GM12878 (cell line): ENCODE measurements at regions not wholly inside any gene's neighbourhood (a gene's known extent, or its start where the extent isn't known, plus 50 kb on each side); places are given as distances from the start of the nearest gene placed in this dataset.

ENCODE experiments used
- ATAC-seq: fragments of 200-7000 bp; cut with Tn5 transposase; 3 replicates; pipeline ENCODE4 v1.9.1; 2020; ENCODE audit warnings: mild to moderate bottlenecking, moderate library complexity
- BruUV-seq: library from RNA; stranded (reverse); fragments of 400-500 nt; replicated peaks from 2 replicates; lab custom pipeline; 2021; lab: Mats Ljungman, UMichigan
- CTCF ChIA-PET: fragments of 300-600 bp; sonication (Branson Sonifier 250); formaldehyde crosslinking; extraction: SDS; loops from one replicate; lab custom pipeline; 2021; ENCODE audit warnings: inconsistent platforms; lab: Yijun Ruan, JAX
- POLR2A ChIA-PET: fragments of 350-600 bp; formaldehyde crosslinking; extraction: SDS; loops from one replicate; lab custom pipeline; 2021; ENCODE audit warnings: inconsistent platforms; lab: Charles Lee
- RAD21 ChIA-PET: fragments of 300-600 bp; sonication (Branson Sonifier 250); formaldehyde crosslinking; loops from one replicate; lab custom pipeline; 2023; ENCODE audit warnings: antibody characterized with exemption; ENCODE audit not compliant: unreplicated experiment; lab: Charles Lee
- SMC1A ChIA-PET: fragments of 300-600 bp; sonication (Branson Sonifier 250); formaldehyde crosslinking; loops from one replicate; lab custom pipeline; 2023; ENCODE audit not compliant: unreplicated experiment, uncharacterized antibody; lab: Charles Lee
- DNase-seq: peaks from one replicate; pipeline ENCODE4 v3.0.0-alpha.2; 2011; ENCODE audit warnings: low read depth, low spot score
- FAIRE-seq: peaks from 3 replicates; lab custom pipeline; 2011; peaks lifted over from hg19 to GRCh38; lab: Jason Lieb, UNC
- H2AFZ ChIP-seq: 2 replicates; pipeline ENCODE4 v1.6.0; 2011; ENCODE audit warnings: low read depth, low read length, control low read depth; ENCODE audit not compliant: control insufficient read depth
- H3K27ac ChIP-seq: 2 replicates; pipeline ENCODE4 v1.5.1; 2011; ENCODE audit warnings: control low read depth; ENCODE audit not compliant: control insufficient read depth, insufficient read depth
- H3K27me3 ChIP-seq, 2 experiments: replicated peaks in 1 of 2; 2 replicates each; pipeline versions ENCODE4 v1.6.0 to v1.6.1; 2011; ENCODE audit warnings: low read length in 1 of 2; ENCODE audit not compliant: control insufficient read depth in 2 of 2, insufficient read depth in 2 of 2
- H3K36me3 ChIP-seq, 2 experiments: 2 replicates each; pipeline ENCODE4 v1.5.1; 2011; ENCODE audit warnings: low read length in 1 of 2; ENCODE audit not compliant: control insufficient read depth in 2 of 2, insufficient read depth in 2 of 2
- H3K4me1 ChIP-seq: 2 replicates; pipeline ENCODE4 v1.6.1; 2011; ENCODE audit warnings: mild to moderate bottlenecking, low read length, moderate library complexity, mixed read lengths; ENCODE audit not compliant: control insufficient read depth, insufficient read depth
- H3K4me2 ChIP-seq: 2 replicates; pipeline ENCODE4 v1.6.0; 2011; ENCODE audit warnings: control low read depth; ENCODE audit not compliant: control insufficient read depth, insufficient read depth
- H3K4me3 ChIP-seq: fragments of 200-600 bp; sonication (generic); 2 replicates; pipeline ENCODE4 v1.5.1; 2016
- H3K79me2 ChIP-seq: 2 replicates; pipeline ENCODE4 v1.6.0; 2011; ENCODE audit warnings: low read length; ENCODE audit not compliant: control insufficient read depth, insufficient read depth
- H3K9ac ChIP-seq: 2 replicates; pipeline ENCODE4 v1.8.0; 2011; ENCODE audit warnings: low read length, control low read depth, mixed read lengths; ENCODE audit not compliant: control insufficient read depth, insufficient read depth
- H3K9me3 ChIP-seq: replicated peaks from 3 replicates; pipeline ENCODE4 v1.5.1; 2011; ENCODE audit warnings: mild to moderate bottlenecking, low read length; ENCODE audit not compliant: control insufficient read depth, insufficient read depth
- H4K20me1 ChIP-seq: 2 replicates; pipeline ENCODE4 v1.6.0; 2011; ENCODE audit not compliant: control insufficient read depth, insufficient read depth
- BACH1 ChIP-seq: fragments of 450-650 bp; IDR thresholded peaks from 2 replicates; pipeline ENCODE4 v1.6.1; 2017; ENCODE audit warnings: mild to moderate bottlenecking, borderline replicate concordance
- BRCA1 ChIP-seq: IDR thresholded peaks from 2 replicates; pipeline ENCODE4 v1.6.1; 2011; ENCODE audit warnings: low read depth, low read length, improper control_type of control experiment
- CBFB ChIP-seq: IDR thresholded peaks from 2 replicates; pipeline ENCODE4 v1.6.1; 2016; ENCODE audit warnings: antibody characterized with exemption, low read depth
- CBX5 ChIP-seq: sonication (generic); IDR thresholded peaks from 2 replicates; pipeline ENCODE4 v1.6.1; 2016; ENCODE audit warnings: low read depth, moderate library complexity, mild to moderate bottlenecking, inconsistent platforms
- CHD1 ChIP-seq: IDR thresholded peaks from 2 replicates; pipeline ENCODE4 v1.6.1; 2012; ENCODE audit warnings: low read depth, low read length, improper control_type of control experiment
- HCFC1 ChIP-seq: fragments of 150-350 bp; IDR thresholded peaks from 2 replicates; pipeline ENCODE4 v1.6.1; 2014; ENCODE audit warnings: low read length
- HDAC6 ChIP-seq: fragments of 200-600 bp; sonication (generic); IDR thresholded peaks from one replicate; pipeline ENCODE4 v1.8.0; 2017; ENCODE audit warnings: antibody characterized with exemption; ENCODE audit not compliant: unreplicated experiment
- HDGF ChIP-seq: fragments of 450-650 bp; IDR thresholded peaks from 2 replicates; pipeline ENCODE4 v1.6.1; 2016; ENCODE audit warnings: antibody characterized with exemption
- MTA3 ChIP-seq: IDR thresholded peaks from 2 replicates; pipeline ENCODE4 v1.6.1; 2012; ENCODE audit warnings: low read length, inconsistent platforms, borderline replicate concordance
- NR2C2 ChIP-seq: IDR thresholded peaks from 2 replicates; pipeline ENCODE4 v1.6.1; 2011; ENCODE audit warnings: borderline replicate concordance, low read depth; ENCODE audit not compliant: control insufficient read depth, insufficient read length
- POLR2AphosphoS5 ChIP-seq: IDR thresholded peaks from 2 replicates; pipeline ENCODE4 v1.6.1; 2011; ENCODE audit warnings: mild to moderate bottlenecking, low read length, inconsistent platforms
- POU2F2 ChIP-seq: IDR thresholded peaks from 3 replicates; pipeline ENCODE4 v1.6.1; 2011; ENCODE audit warnings: low read depth, mild to moderate bottlenecking, low read length, borderline replicate concordance
- SIN3A ChIP-seq: IDR thresholded peaks from 2 replicates; pipeline ENCODE4 v1.6.1; 2012; ENCODE audit warnings: low read depth, low read length, improper control_type of control experiment
- SKIL ChIP-seq: fragments of 450-650 bp; IDR thresholded peaks from 2 replicates; pipeline ENCODE4 v1.6.1; 2017; ENCODE audit warnings: mild to moderate bottlenecking, low read depth, inconsistent platforms; ENCODE audit not compliant: poor library complexity, severe bottlenecking
- SPI1 ChIP-seq: IDR thresholded peaks from 2 replicates; pipeline ENCODE4 v1.6.1; 2011; ENCODE audit warnings: low read depth, mild to moderate bottlenecking, low read length, moderate library complexity, borderline replicate concordance; ENCODE audit not compliant: insufficient read depth
- SREBF2 ChIP-seq: IDR thresholded peaks from 2 replicates; pipeline ENCODE4 v1.6.1; 2012; ENCODE audit warnings: mild to moderate bottlenecking, low read length
- TARDBP ChIP-seq: IDR thresholded peaks from 2 replicates; pipeline ENCODE4 v1.6.1; 2016; ENCODE audit warnings: borderline replicate concordance
- WRNIP1 ChIP-seq: IDR thresholded peaks from 2 replicates; pipeline ENCODE4 v1.6.1; 2011; ENCODE audit warnings: low read depth, low read length, improper control_type of control experiment, borderline replicate concordance
- WGBS: methylation state at CpG from one replicate; pipeline ENCODE4 v1.1.6; 2016; ENCODE audit warnings: low lambda C conversion rate; ENCODE audit not compliant: insufficient replicate concordance, insufficient coverage; ENCODE audit errors: missing lambda C conversion rate; 5-methylcytosine and 5-hydroxymethylcytosine counted together
- in situ Hi-C: fragments of 300-500 bp; cut with MboI; formaldehyde crosslinking; loops from 9 replicates; pipeline ENCODE4 v1.14.3; 2018; ENCODE audit warnings: mixed read lengths
- intact Hi-C: fragments of 100-400 bp; cut with micrococcal nuclease; formaldehyde crosslinking; loops from one replicate; pipeline ENCODE4 v1.14.2; 2022; ENCODE audit not compliant: unreplicated experiment

- Histone ChIP-seq H2AFZ (no peak overlapping the region), H3K4me3 (no peak overlapping the region), H3K79me2 (no peaks in the 10 kb centered on the region), H3K4me1 (no peaks in the 10 kb centered on the region), H3K27ac (no peak overlapping the region)
- BruUV-seq: no TSS peak
- WGBS: 46% methylated on average over 3 of the region's 3 CpGs
- RAD21 ChIA-PET: no interaction called here
- POLR2A ChIA-PET: no interaction called here
- in situ Hi-C loops: no loop called here
- SMC1A ChIA-PET: interaction anchor here (1.0 kb wide), 1 partner anchor 12 kb away, joined by 3 read pairs; no protein-coding TSS in a partner anchor
- FAIRE-seq (no peak), DNase-seq (no peak), ATAC-seq (no peak)
- no peak for TF ChIP-seq HCFC1
- TF ChIP-seq, all 136 proteins: peak for 0
- no peaks in the 10 kb centered on the region for H3K36me3 ChIP-seq
- CTCF ChIA-PET: no interaction called here
- no peak overlapping the region for H3K4me2 ChIP-seq
- H3K9ac ChIP-seq: no peak overlapping the region
- no peaks in the 10 kb centered on the region for H3K9me3 ChIP-seq
- intact Hi-C loops: no loop called here
- no peaks in the 10 kb centered on the region for H4K20me1 ChIP-seq
- no peaks in the 10 kb centered on the region for H3K27me3 ChIP-seq
These were observed 446.9 kb upstream of the LRRC7 start for GRCh38 chr1:69120817-69121216.

DNA sequence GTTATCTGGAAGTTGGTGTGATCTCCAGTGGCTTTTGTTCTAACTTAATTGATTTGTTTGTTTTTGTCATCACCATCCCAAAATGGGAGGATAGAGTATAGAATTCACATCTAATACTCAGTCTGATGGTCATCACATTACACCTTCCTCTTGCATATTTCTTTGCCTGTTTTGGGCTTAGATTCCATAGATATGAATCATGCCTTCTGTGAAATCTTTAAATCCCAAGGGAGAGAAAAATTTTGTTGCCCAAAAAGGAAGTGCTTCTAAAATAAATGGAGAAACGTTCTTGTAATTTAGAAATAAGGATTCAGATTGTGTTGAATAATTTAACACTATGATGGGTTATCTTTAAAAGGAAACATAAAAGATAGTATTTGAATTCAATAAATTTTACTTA lies 446.0 kb upstream of the LRRC7 start:
- H3K4me1 ChIP-seq: no peaks in the 10 kb centered on the region
- no peaks in the 10 kb centered on the region for H3K79me2 ChIP-seq
- ATAC-seq: no peak
- ChIA-PET CTCF (no interaction called here), SMC1A (no interaction called here), POLR2A (no interaction called here), RAD21 (no interaction called here)
- no peak overlapping the region for H3K9ac ChIP-seq
- no peak overlapping the region for H3K4me2 ChIP-seq
- in situ Hi-C loops: no loop called here
- intact Hi-C loops: no loop called here
- H3K27me3 ChIP-seq: no peaks in the 10 kb centered on the region
- H3K36me3 ChIP-seq: no peaks in the 10 kb centered on the region
- BruUV-seq: no TSS peak
- 0% methylated on average over 1 of the region's 1 CpG for WGBS
- H3K9me3 ChIP-seq: no peaks in the 10 kb centered on the region
- DNase-seq: no peak
- no peak overlapping the region for H3K27ac ChIP-seq
- no peaks in the 10 kb centered on the region for H4K20me1 ChIP-seq
- no peak overlapping the region for H2AFZ ChIP-seq
- FAIRE-seq: no peak
- TF ChIP-seq CBFB (no peak), BACH1 (no peak), CBX5 (no peak), BRCA1 (no peak), NR2C2 (no peak), WRNIP1 (no peak), MTA3 (no peak), SPI1 (no peak), POLR2AphosphoS5 (no peak), HDAC6 (no peak), SKIL (no peak), SIN3A (no peak), POU2F2 (no peak), SREBF2 (no peak), TARDBP (no peak), HDGF (no peak), CHD1 (no peak)
- no peak overlapping the region for H3K4me3 ChIP-seq
